ENCODE measurements at regions not wholly inside any gene's neighbourhood (a gene's known extent, or its start where the extent isn't known, plus 50 kb on each side); places are given as distances from the start of the nearest gene placed in this dataset.

GRCh38 chr16:51807551-51807950, 656.5 kb upstream of the SALL1 start:
- TF ChIP-seq EP300 (IDR thresholded peaks at IDR 0.05) (no peak), CTCF (IDR thresholded peaks at IDR 0.05) (no peak), POLR2A (IDR thresholded peaks at IDR 0.05; ENCODE audit: low read depth) (no peak)
